ENCODE measurements at regions not wholly inside any gene's neighbourhood (a gene's known extent, or its start where the extent isn't known, plus 50 kb on each side); places are given as distances from the start of the nearest gene placed in this dataset.

- no peak for DNase-seq (ENCODE audit: low read depth, low spot score)
These were observed 53.7 kb upstream of the PLSCR5 start for GRCh38 chr3:146658841-146659240.

DNA sequence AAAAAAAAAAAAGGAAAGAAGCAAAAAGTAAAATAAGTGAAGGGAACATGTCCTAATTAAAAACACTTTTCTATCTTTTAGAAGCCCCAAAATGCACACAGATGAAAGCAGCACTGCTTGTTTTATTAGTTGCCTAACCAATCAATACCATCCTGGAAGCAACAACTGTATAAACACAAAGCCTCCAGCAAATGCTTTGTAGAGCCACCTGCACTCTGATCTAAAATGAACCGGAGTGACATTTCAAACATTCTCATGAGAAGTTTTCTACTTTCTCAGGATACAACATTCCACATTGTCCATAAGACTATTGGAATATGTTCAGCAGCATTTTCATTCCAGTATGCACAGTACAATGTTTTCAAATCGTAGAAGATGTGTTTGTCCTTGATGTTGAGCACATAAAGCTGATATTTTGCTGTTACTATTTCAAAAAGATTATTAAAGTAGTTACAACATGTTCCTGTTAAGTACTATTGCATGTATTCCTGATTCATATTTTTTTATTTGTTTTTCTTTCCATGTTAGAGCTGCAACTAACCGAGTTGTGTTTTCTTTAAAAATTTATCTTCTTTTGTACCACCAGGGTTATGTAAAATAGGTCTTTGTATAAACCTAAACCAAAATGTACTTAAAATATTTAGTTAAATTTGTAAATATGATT, 50.3 kb upstream of the PLSCR5 start:
- no peak for DNase-seq (ENCODE audit: low read depth, low spot score)

All from ELF-1 (cell line).